ENCODE measurements at regions not wholly inside any gene's neighbourhood (a gene's known extent, or its start where the extent isn't known, plus 50 kb on each side); places are given as distances from the start of the nearest gene placed in this dataset.

DNA sequence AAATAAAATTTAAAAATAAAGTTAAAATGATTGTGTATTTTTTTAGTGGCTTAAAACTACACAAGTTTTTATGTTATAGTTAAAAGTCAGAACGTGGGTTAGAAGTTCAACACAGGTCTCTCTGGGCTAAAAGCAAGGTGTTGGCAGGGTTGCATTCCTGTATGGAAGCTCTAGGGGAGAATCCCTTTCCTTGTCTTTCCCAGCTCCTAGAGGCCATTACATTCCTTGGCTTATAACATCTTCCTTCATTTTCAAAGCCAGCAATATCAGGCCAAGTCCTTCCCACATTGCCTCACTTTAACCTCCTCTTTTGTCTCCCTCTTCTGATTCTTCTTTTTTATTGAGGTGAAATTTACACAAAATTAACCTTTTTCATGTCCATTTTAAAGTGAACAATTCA is 52.4 kb upstream of the EEPD1 start:
- intact Hi-C loops (cut with DNase I), result loop anchor here in 1 of 10 donors (5.0 kb wide), 1 partner anchor 118 kb away; no protein-coding TSS in a partner anchor
- 61 to 76% (median 73%) methylated on average over 1 of the region's 1 CpG for WGBS, 4 donors
- Histone ChIP-seq H3K27ac (no peak overlapping the region), H3K27me3 (no peaks in the 10 kb centered on the region), H3K36me3 (no peaks in the 10 kb centered on the region), H3K4me1 (peaks cover 0 to 11% (median 5%) of the 10 kb centered on the region in 12 donors), H3K4me3 (no peak overlapping the region), H3K9me3 (no peaks in the 10 kb centered on the region)
- DNase-seq (no peak), ATAC-seq (no peak)
- TF ChIP-seq, protein P1, sequence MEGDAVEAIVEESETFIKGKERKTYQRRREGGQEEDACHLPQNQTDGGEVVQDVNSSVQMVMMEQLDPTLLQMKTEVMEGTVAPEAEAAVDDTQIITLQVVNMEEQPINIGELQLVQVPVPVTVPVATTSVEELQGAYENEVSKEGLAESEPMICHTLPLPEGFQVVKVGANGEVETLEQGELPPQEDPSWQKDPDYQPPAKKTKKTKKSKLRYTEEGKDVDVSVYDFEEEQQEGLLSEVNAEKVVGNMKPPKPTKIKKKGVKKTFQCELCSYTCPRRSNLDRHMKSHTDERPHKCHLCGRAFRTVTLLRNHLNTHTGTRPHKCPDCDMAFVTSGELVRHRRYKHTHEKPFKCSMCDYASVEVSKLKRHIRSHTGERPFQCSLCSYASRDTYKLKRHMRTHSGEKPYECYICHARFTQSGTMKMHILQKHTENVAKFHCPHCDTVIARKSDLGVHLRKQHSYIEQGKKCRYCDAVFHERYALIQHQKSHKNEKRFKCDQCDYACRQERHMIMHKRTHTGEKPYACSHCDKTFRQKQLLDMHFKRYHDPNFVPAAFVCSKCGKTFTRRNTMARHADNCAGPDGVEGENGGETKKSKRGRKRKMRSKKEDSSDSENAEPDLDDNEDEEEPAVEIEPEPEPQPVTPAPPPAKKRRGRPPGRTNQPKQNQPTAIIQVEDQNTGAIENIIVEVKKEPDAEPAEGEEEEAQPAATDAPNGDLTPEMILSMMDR (IDR thresholded peaks at IDR 0.05), result no peak
- no peak for TF ChIP-seq POLR2A (IDR thresholded peaks at IDR 0.05)

Data from heart left ventricle (tissue), 16 donors.